K562 (cell line): ENCODE measurements at regions not wholly inside any gene's neighbourhood (a gene's known extent, or its start where the extent isn't known, plus 50 kb on each side); places are given as distances from the start of the nearest gene placed in this dataset.

ENCODE experiments used
- BRCA1 ChIP-seq, 2 experiments: fragments of 450-650 bp in 1 of 2; sonication (generic) in 1 of 2; formaldehyde crosslinking in 1 of 2; IDR thresholded peaks; 2 replicates each; pipeline versions ENCODE4 v1.5.0 to v1.6.1; 2017 to 2020; ENCODE audit warnings: mild to moderate bottlenecking in 1 of 2, missing genetic modification reagents in 1 of 2
- BRD9 ChIP-seq: fragments of 450-650 bp; IDR thresholded peaks from 2 replicates; pipeline ENCODE4 v1.6.1; 2018; ENCODE audit warnings: low read depth; ENCODE audit not compliant: partially characterized antibody
- C11orf30 ChIP-seq: fragments of 450-650 bp; IDR thresholded peaks from 2 replicates; pipeline ENCODE4 v1.6.1; 2016; ENCODE audit warnings: low read depth, mild to moderate bottlenecking
- E2F3 ChIP-seq: fragments of 250-450 bp; sonication (Bioruptor Pico); IDR thresholded peaks from 2 replicates; pipeline ENCODE4 v1.4.0; 2020; ENCODE audit warnings: mild to moderate bottlenecking
- JUNB ChIP-seq: fragments of 450-650 bp; formaldehyde crosslinking; conservative IDR thresholded peaks from 2 replicates; pipeline ENCODE4 v1.4.0; 2020; ENCODE audit warnings: mild to moderate bottlenecking
- JUND ChIP-seq, 2 experiments: IDR thresholded peaks; 2 replicates in 1 of 2; 3 replicates in 1 of 2; pipeline ENCODE4 v1.6.1; 2011; ENCODE audit warnings: borderline replicate concordance in 2 of 2, low read depth in 2 of 2, low read length in 2 of 2, improper control_type of control experiment in 1 of 2, missing biosample characterization in 1 of 2, missing genetic modification characterization in 1 of 2, missing genetic modification reagents in 1 of 2
- POLR2G ChIP-seq: fragments of 200-400 bp; formaldehyde crosslinking; IDR thresholded peaks from 2 replicates; pipeline ENCODE4 v1.6.1; 2017; ENCODE audit warnings: low read depth, mild to moderate bottlenecking, antibody characterized with exemption, low read length, moderate library complexity
- RFX5 ChIP-seq: IDR thresholded peaks from 2 replicates; pipeline ENCODE4 v1.6.1; 2011; ENCODE audit warnings: low read depth, mild to moderate bottlenecking, improper control_type of control experiment, low read length
- TCFL5 ChIP-seq: fragments of 250-450 bp; sonication (Bioruptor Pico); conservative IDR thresholded peaks from 2 replicates; pipeline ENCODE4 v1.6.1; 2021; ENCODE audit warnings: mild to moderate bottlenecking, moderate library complexity, matching md5 sums
- TEAD4 ChIP-seq, 2 experiments: sonication (generic) in 1 of 2; formaldehyde crosslinking in 1 of 2; IDR thresholded peaks; 2 replicates each; pipeline versions ENCODE4 v1.6.1 to v1.8.0; 2012 to 2022; ENCODE audit warnings: borderline replicate concordance in 1 of 2, inconsistent platforms in 1 of 2, low read length in 1 of 2, mild to moderate bottlenecking in 1 of 2, missing genetic modification reagents in 1 of 2
- TRIM24 ChIP-seq, 2 experiments: fragments of 450-650 bp; IDR thresholded peaks; 2 replicates each; pipeline ENCODE4 v1.6.1; 2016
- TRIM28 ChIP-seq: fragments of 450-650 bp; IDR thresholded peaks from 2 replicates; pipeline ENCODE4 v1.6.1; 2017
- ZBTB17 ChIP-seq: fragments of 450-650 bp; formaldehyde crosslinking; IDR thresholded peaks from 2 replicates; pipeline ENCODE4 v1.4.0; 2020; ENCODE audit warnings: mild to moderate bottlenecking
- ZNF175 ChIP-seq: fragments of 200-800 bp; sonication (Bioruptor generic); IDR thresholded peaks from 2 replicates; pipeline ENCODE4 v1.6.1; 2016; ENCODE audit warnings: low read depth, mild to moderate bottlenecking, missing genetic modification characterization, missing compliant biosample characterization
- ZNF384 ChIP-seq: IDR thresholded peaks from 2 replicates; pipeline ENCODE4 v1.6.1; 2012; ENCODE audit warnings: low read depth, low read length, improper control_type of control experiment
- ZNF431 ChIP-seq: sonication (generic); formaldehyde crosslinking; IDR thresholded peaks from 2 replicates; pipeline ENCODE4 v1.8.0; 2022; ENCODE audit warnings: mild to moderate bottlenecking, missing genetic modification reagents
- ZSCAN29 ChIP-seq: fragments of 450-650 bp; IDR thresholded peaks from 2 replicates; pipeline ENCODE4 v1.6.1; 2017
- TF ChIP-seq, protein P1 (sequence below): fragments of 450-650 bp; formaldehyde crosslinking; IDR thresholded peaks from 2 replicates; pipeline ENCODE4 v1.4.0; 2020; ENCODE audit warnings: mild to moderate bottlenecking, mixed read lengths
- TF ChIP-seq, protein P2 (sequence below), 2 experiments: fragments of 150-350 bp in 1 of 2; IDR thresholded peaks; 2 replicates each; pipeline ENCODE4 v1.6.1; 2012 to 2016; ENCODE audit warnings: low read depth in 2 of 2, low read length in 2 of 2, mild to moderate bottlenecking in 1 of 2, moderate library complexity in 1 of 2
- TF ChIP-seq, protein P3 (sequence below): fragments of 200-400 bp; formaldehyde crosslinking; IDR thresholded peaks from 2 replicates; pipeline ENCODE4 v1.6.1; 2017; ENCODE audit warnings: mild to moderate bottlenecking, low read depth, low read length, moderate library complexity

DNA sequence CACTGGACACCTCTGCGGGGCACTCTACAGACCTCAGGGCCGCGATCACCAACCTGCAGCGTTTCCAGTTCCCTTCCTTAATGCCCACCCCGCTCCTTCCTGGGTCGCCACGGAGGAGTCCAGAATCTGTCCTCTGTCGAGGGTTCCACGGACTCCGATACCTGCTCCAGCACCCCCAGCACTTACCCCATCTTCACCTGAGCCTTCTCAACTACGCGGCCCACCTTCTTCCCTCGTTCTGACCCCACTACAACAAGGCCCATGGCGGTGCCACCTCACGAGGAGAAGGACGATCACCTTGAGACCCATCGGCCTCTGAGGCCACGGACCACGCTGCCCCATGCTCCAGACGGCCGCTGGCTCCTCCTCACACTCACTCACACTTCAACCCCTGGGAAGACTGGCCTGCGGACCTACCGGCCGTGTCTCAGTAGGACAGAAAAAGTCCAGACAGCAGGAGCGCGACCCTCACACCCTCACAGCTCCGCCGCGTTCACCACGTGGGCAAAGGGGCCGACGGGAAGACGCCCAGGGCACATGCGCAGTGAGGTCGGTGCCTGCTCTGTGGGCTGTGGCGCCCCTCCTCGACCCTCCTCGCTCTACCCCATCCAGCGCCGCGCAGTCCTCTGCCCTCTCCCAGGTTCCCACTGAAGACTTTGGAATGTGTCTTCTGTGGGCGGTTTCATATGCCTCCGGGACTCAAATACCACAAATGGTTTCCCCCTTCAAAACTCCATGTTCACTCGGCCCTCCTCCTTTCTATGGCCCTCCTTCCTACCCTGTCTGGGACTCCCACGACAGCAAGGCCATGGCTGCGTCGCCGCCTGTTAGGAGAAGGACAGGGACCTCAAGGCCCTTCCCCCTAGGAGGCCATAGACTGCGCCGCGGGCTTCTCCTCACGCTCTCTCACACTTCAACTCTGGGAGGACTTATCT, 193.9 kb upstream of the PHF14 start (continued):
- no peak for TF ChIP-seq JUND (IDR thresholded peaks at IDR 0.05; ENCODE audit: borderline replicate concordance, low read depth, low read length)
- 0 out of 3 replicates have a peak, but pooled peaks have one; percentile 14 for TF ChIP-seq JUND (tag; IDR thresholded peaks at IDR 0.05; ENCODE audit: borderline replicate concordance, low read depth, low read length)
- TF ChIP-seq, protein P1, sequence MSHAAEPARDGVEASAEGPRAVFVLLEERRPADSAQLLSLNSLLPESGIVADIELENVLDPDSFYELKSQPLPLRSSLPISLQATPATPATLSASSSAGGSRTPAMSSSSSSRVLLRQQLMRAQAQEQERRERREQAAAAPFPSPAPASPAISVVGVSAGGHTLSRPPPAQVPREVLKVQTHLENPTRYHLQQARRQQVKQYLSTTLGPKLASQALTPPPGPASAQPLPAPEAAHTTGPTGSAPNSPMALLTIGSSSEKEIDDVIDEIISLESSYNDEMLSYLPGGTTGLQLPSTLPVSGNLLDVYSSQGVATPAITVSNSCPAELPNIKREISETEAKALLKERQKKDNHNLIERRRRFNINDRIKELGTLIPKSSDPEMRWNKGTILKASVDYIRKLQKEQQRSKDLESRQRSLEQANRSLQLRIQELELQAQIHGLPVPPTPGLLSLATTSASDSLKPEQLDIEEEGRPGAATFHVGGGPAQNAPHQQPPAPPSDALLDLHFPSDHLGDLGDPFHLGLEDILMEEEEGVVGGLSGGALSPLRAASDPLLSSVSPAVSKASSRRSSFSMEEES = no peak
- no peak for TF ChIP-seq ZSCAN29
- TF ChIP-seq, protein P2, sequence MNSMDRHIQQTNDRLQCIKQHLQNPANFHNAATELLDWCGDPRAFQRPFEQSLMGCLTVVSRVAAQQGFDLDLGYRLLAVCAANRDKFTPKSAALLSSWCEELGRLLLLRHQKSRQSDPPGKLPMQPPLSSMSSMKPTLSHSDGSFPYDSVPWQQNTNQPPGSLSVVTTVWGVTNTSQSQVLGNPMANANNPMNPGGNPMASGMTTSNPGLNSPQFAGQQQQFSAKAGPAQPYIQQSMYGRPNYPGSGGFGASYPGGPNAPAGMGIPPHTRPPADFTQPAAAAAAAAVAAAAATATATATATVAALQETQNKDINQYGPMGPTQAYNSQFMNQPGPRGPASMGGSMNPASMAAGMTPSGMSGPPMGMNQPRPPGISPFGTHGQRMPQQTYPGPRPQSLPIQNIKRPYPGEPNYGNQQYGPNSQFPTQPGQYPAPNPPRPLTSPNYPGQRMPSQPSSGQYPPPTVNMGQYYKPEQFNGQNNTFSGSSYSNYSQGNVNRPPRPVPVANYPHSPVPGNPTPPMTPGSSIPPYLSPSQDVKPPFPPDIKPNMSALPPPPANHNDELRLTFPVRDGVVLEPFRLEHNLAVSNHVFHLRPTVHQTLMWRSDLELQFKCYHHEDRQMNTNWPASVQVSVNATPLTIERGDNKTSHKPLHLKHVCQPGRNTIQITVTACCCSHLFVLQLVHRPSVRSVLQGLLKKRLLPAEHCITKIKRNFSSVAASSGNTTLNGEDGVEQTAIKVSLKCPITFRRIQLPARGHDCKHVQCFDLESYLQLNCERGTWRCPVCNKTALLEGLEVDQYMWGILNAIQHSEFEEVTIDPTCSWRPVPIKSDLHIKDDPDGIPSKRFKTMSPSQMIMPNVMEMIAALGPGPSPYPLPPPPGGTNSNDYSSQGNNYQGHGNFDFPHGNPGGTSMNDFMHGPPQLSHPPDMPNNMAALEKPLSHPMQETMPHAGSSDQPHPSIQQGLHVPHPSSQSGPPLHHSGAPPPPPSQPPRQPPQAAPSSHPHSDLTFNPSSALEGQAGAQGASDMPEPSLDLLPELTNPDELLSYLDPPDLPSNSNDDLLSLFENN (IDR thresholded peaks at IDR 0.05; ENCODE audit: low read depth in 2 of 2, low read length in 2 of 2) = no peak
- no peak for TF ChIP-seq JUNB (CRISPR knock-in tag)
- TF ChIP-seq, protein P3, sequence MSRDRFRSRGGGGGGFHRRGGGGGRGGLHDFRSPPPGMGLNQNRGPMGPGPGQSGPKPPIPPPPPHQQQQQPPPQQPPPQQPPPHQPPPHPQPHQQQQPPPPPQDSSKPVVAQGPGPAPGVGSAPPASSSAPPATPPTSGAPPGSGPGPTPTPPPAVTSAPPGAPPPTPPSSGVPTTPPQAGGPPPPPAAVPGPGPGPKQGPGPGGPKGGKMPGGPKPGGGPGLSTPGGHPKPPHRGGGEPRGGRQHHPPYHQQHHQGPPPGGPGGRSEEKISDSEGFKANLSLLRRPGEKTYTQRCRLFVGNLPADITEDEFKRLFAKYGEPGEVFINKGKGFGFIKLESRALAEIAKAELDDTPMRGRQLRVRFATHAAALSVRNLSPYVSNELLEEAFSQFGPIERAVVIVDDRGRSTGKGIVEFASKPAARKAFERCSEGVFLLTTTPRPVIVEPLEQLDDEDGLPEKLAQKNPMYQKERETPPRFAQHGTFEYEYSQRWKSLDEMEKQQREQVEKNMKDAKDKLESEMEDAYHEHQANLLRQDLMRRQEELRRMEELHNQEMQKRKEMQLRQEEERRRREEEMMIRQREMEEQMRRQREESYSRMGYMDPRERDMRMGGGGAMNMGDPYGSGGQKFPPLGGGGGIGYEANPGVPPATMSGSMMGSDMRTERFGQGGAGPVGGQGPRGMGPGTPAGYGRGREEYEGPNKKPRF = no peak
- TF ChIP-seq BRD9 = peak; percentile 32
- 0 out of 2 replicates have a peak, but pooled peaks have one; percentile 25 for TF ChIP-seq TRIM28
- TF ChIP-seq TCFL5 (CRISPR knock-in tag) = no peak
- TF ChIP-seq TEAD4 (IDR thresholded peaks at IDR 0.05; ENCODE audit: low read length) = no peak
- TF ChIP-seq TEAD4 (CRISPR knock-in tag; IDR thresholded peaks at IDR 0.05; ENCODE audit: borderline replicate concordance) = no peak
- peak; percentile 47; the same call in 1 of the 2 replicates for TF ChIP-seq ZBTB17 (CRISPR knock-in tag)
- TF ChIP-seq BRCA1 (IDR thresholded peaks at IDR 0.05) = no peak
- TF ChIP-seq BRCA1 (CRISPR knock-in tag; IDR thresholded peaks at IDR 0.05) = no peak
- TF ChIP-seq C11orf30 = no peak
- TF ChIP-seq POLR2G = peak; percentile 92
- no peak for TF ChIP-seq RFX5
- TF ChIP-seq ZNF431 (CRISPR knock-in tag) = no peak
- TF ChIP-seq E2F3 (CRISPR knock-in tag) = peak; percentile 50; the same call in 1 of the 2 replicates
- peak; percentile 85 for TF ChIP-seq ZNF175
- no peak for TF ChIP-seq TRIM24 (IDR thresholded peaks at IDR 0.05)
- no peak for TF ChIP-seq ZNF384
